ENCODE measurements at regions not wholly inside any gene's neighbourhood (a gene's known extent, or its start where the extent isn't known, plus 50 kb on each side); places are given as distances from the start of the nearest gene placed in this dataset.

DNA sequence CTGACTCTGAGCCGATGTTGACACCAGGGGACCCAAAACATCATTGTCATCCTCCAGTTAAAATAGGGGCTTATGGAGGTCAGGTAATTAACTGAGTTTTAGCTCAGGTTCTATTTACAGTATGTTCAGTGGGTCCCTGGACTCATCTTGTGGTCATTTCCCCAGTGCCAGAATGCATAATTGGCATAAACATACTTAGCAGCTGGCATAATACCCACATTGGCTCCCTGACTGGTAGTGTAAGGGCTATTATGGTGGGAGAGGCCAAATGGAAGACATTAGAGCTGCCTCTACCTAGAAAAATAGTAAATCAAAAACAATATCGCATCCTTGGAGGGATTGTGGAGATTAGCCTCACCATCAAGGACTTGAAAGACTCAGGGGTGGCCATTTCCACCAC is 350.9 kb downstream of the C12orf75 start:
- TF ChIP-seq, protein P1, sequence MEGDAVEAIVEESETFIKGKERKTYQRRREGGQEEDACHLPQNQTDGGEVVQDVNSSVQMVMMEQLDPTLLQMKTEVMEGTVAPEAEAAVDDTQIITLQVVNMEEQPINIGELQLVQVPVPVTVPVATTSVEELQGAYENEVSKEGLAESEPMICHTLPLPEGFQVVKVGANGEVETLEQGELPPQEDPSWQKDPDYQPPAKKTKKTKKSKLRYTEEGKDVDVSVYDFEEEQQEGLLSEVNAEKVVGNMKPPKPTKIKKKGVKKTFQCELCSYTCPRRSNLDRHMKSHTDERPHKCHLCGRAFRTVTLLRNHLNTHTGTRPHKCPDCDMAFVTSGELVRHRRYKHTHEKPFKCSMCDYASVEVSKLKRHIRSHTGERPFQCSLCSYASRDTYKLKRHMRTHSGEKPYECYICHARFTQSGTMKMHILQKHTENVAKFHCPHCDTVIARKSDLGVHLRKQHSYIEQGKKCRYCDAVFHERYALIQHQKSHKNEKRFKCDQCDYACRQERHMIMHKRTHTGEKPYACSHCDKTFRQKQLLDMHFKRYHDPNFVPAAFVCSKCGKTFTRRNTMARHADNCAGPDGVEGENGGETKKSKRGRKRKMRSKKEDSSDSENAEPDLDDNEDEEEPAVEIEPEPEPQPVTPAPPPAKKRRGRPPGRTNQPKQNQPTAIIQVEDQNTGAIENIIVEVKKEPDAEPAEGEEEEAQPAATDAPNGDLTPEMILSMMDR (IDR thresholded peaks at IDR 0.05) = no peak
- TF ChIP-seq POLR2AphosphoS5 (IDR thresholded peaks at IDR 0.05) = no peak

All from esophagus muscularis mucosa (tissue), 3 donors.